GM23338 (cell line): ENCODE measurements at regions not wholly inside any gene's neighbourhood (a gene's known extent, or its start where the extent isn't known, plus 50 kb on each side); places are given as distances from the start of the nearest gene placed in this dataset.

Source experiments
- ATAC-seq: fragments of 200-7000 bp; cut with Tn5 transposase; 3 replicates; pipeline ENCODE4 v1.9.1; 2020
- DNase-seq: peaks from one replicate; pipeline ENCODE4 v3.0.0-alpha.2; 2015; ENCODE audit warnings: low spot score
- H2AFZ ChIP-seq: fragments of 200-600 bp; sonication (generic); 2 replicates; pipeline ENCODE4 v1.8.0; 2016; ENCODE audit warnings: antibody characterized with exemption, mild to moderate bottlenecking, moderate library complexity
- H3F3A ChIP-seq: fragments of 200-600 bp; sonication (generic); replicated peaks from 2 replicates; pipeline ENCODE4 v1.8.0; 2017; ENCODE audit warnings: antibody characterized with exemption, mixed run types, low read depth
- H3K27ac ChIP-seq: fragments of 200-600 bp; sonication (generic); 2 replicates; pipeline ENCODE4 v1.6.1; 2016; ENCODE audit warnings: low read depth
- H3K27me3 ChIP-seq: fragments of 200-600 bp; sonication (generic); 2 replicates; pipeline ENCODE4 v1.8.0; 2016; ENCODE audit warnings: mild to moderate bottlenecking, mixed run types, moderate library complexity; ENCODE audit not compliant: insufficient read depth
- H3K36me3 ChIP-seq: fragments of 200-600 bp; sonication (generic); 2 replicates; pipeline ENCODE4 v1.8.0; 2016; ENCODE audit warnings: mild to moderate bottlenecking; ENCODE audit not compliant: insufficient read depth
- H3K4me1 ChIP-seq: fragments of 200-600 bp; sonication (generic); 2 replicates; pipeline ENCODE4 v1.8.0; 2016; ENCODE audit warnings: mild to moderate bottlenecking, moderate library complexity; ENCODE audit not compliant: insufficient read depth
- H3K4me2 ChIP-seq: fragments of 200-600 bp; sonication (generic); 2 replicates; pipeline ENCODE4 v1.7.1; 2017; ENCODE audit warnings: mixed run types
- H3K4me3 ChIP-seq: fragments of 200-600 bp; sonication (generic); 2 replicates; pipeline ENCODE4 v1.6.1; 2016; ENCODE audit warnings: mixed run types
- H3K79me2 ChIP-seq: fragments of 200-600 bp; sonication (generic); replicated peaks from 2 replicates; pipeline ENCODE4 v1.8.0; 2017; ENCODE audit warnings: mild to moderate bottlenecking; ENCODE audit not compliant: insufficient read depth
- H3K9me2 ChIP-seq: fragments of 200-600 bp; sonication (generic); 2 replicates; pipeline ENCODE4 v1.8.0; 2017; ENCODE audit not compliant: insufficient read depth
- H4K20me1 ChIP-seq: fragments of 200-600 bp; sonication (generic); replicated peaks from 2 replicates; pipeline ENCODE4 v1.8.0; 2017; ENCODE audit warnings: mild to moderate bottlenecking; ENCODE audit not compliant: insufficient read depth
- H3K27ac Mint-ChIP-seq: 2 replicates; pipeline ENCODE4 v1.8.0; 2020; ENCODE audit warnings: inconsistent platforms, mild to moderate bottlenecking, moderate library complexity, mixed read lengths
- H3K27me3 Mint-ChIP-seq: 3 replicates; pipeline ENCODE4 v1.8.0; 2022; ENCODE audit warnings: low read depth, mild to moderate bottlenecking, moderate library complexity, mixed read lengths, inconsistent platforms; ENCODE audit not compliant: insufficient read depth, poor library complexity
- H3K36me3 Mint-ChIP-seq: 3 replicates; pipeline ENCODE4 v1.8.0; 2021; ENCODE audit warnings: low read depth, mild to moderate bottlenecking, inconsistent platforms, moderate library complexity, mixed read lengths
- H3K4me1 Mint-ChIP-seq: 3 replicates; pipeline ENCODE4 v1.8.0; 2020; ENCODE audit warnings: mild to moderate bottlenecking, inconsistent platforms, mixed read lengths
- H3K4me3 Mint-ChIP-seq: 3 replicates; pipeline ENCODE4 v1.8.0; 2021; ENCODE audit warnings: moderate library complexity, mild to moderate bottlenecking, inconsistent platforms, mixed read lengths
- H3K9me3 Mint-ChIP-seq: 3 replicates; pipeline ENCODE4 v1.8.0; 2020; ENCODE audit warnings: moderate library complexity, mild to moderate bottlenecking, inconsistent platforms, mixed read lengths
- POLR2AphosphoS5 ChIP-seq: IDR thresholded peaks from 2 replicates; pipeline ENCODE4 v1.6.1; 2016; ENCODE audit warnings: antibody characterized with exemption, low read depth
- REST ChIP-seq: IDR thresholded peaks from one replicate; pipeline ENCODE4 v1.6.1; 2018; ENCODE audit warnings: antibody characterized with exemption; ENCODE audit not compliant: unreplicated experiment
- STAT1 ChIP-seq: IDR thresholded peaks from one replicate; pipeline ENCODE4 v1.6.1; 2016; ENCODE audit warnings: antibody characterized with exemption; ENCODE audit not compliant: unreplicated experiment
- ZNF114 ChIP-seq: fragments of 250-450 bp; sonication (Bioruptor Pico); IDR thresholded peaks from 2 replicates; pipeline ENCODE4 v1.5.0; 2020; ENCODE audit warnings: mild to moderate bottlenecking, moderate library complexity
- ZNF462 ChIP-seq: fragments of 250-450 bp; sonication (Bioruptor Pico); IDR thresholded peaks from 2 replicates; pipeline ENCODE4 v1.5.0; 2020; ENCODE audit warnings: mild to moderate bottlenecking, moderate library complexity

- no peak overlapping the region for H2AFZ ChIP-seq
- ATAC-seq = no peak
- H3K4me3 Mint-ChIP-seq = no peak overlapping the region
- H3K4me1 Mint-ChIP-seq = no peaks in the 10 kb centered on the region
- DNase-seq = no peak
- H3K4me1 ChIP-seq = no peaks in the 10 kb centered on the region
- no peak overlapping the region for H3K4me3 ChIP-seq
- H3K9me2 ChIP-seq = 0 out of 2 replicates have a peak, but pooled peaks cover 6% of the 10 kb centered on the region
- H3K36me3 ChIP-seq = no peaks in the 10 kb centered on the region
- H3K79me2 ChIP-seq = no peaks in the 10 kb centered on the region
- no peaks in the 10 kb centered on the region for H3K27me3 ChIP-seq
- peaks cover 2% of the 10 kb centered on the region for H3K27me3 Mint-ChIP-seq
- no peak overlapping the region for H3K4me2 ChIP-seq
- TF ChIP-seq STAT1 (no peak), ZNF114 (CRISPR knock-in tag) (no peak), ZNF462 (CRISPR knock-in tag) (no peak), POLR2AphosphoS5 (no peak), REST (no peak)
- H3K9me3 Mint-ChIP-seq = no peaks in the 10 kb centered on the region
- no peaks in the 10 kb centered on the region for H4K20me1 ChIP-seq
- H3K36me3 Mint-ChIP-seq = no peaks in the 10 kb centered on the region
- H3K27ac ChIP-seq = no peak overlapping the region
- H3F3A ChIP-seq = no peaks in the 10 kb centered on the region
- no peak overlapping the region for H3K27ac Mint-ChIP-seq
Measured at GRCh38 chr5:159490507-159490906, 160.2 kb upstream of the IL12B start.
